Sigmoid colon (tissue), 4 donors: ENCODE measurements at regions not wholly inside any gene's neighbourhood (a gene's known extent, or its start where the extent isn't known, plus 50 kb on each side); places are given as distances from the start of the nearest gene placed in this dataset.

Experiments used
- CTCF ChIP-seq, 4 experiments: fragments of 450-650 bp in 3 of 4; fragments of 200-600 bp in 1 of 4; IDR thresholded peaks; one replicate each; pipeline ENCODE4 v1.5.1; 2016 to 2019; ENCODE audit warnings: antibody characterized with exemption in 4 of 4, mild to moderate bottlenecking in 3 of 4, moderate library complexity in 2 of 4
- POLR2AphosphoS5 ChIP-seq, 4 donors: sonication (generic); formaldehyde crosslinking; IDR thresholded peaks; one replicate each; pipeline ENCODE4 v1.6.1; 2017; ENCODE audit warnings: antibody characterized with exemption in 4 of 4

DNA sequence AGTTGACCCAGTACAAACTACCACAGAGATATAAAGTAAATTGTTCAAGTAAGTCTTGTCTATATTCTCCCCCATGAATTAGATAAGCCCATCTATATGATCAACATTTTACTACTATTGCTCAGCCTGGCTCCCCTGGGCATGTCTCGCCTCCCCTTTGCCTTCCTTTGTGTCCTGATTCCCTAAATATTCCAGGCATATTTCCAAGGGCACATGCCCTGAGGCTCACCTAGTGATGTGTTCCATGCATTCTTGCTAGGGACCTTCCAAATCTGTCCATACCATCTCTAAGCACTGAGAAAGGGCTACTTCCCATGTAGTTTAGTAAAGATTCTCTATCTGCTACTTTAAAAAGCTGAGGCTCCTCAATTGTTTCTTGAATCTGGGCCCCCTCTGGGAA lies 163.1 kb upstream of the ADRA1D start:
- no peak for TF ChIP-seq CTCF (IDR thresholded peaks at IDR 0.05)
- TF ChIP-seq POLR2AphosphoS5 (IDR thresholded peaks at IDR 0.05): no peak
